Lung (tissue), 11 donors: ENCODE measurements at regions not wholly inside any gene's neighbourhood (a gene's known extent, or its start where the extent isn't known, plus 50 kb on each side); places are given as distances from the start of the nearest gene placed in this dataset.

Source experiments
- ATAC-seq: fragments of 200-7000 bp; cut with Tn5 transposase; one replicate; pipeline ENCODE4 v1.9.1; 2020; ENCODE audit warnings: moderate number of reproducible peaks; ENCODE audit not compliant: insufficient read depth, low FRiP score
- DNase-seq, 3 donors: peaks; one replicate each; pipeline ENCODE4 v3.0.0-alpha.2; 2013 to 2017
- H3K27ac ChIP-seq, 2 donors: one replicate each; pipeline ENCODE4 v1.5.1; 2013; ENCODE audit warnings: mild to moderate bottlenecking in 2 of 2, moderate library complexity in 2 of 2, control low read depth in 1 of 2, inconsistent platforms in 1 of 2, low read depth in 1 of 2, low read length in 1 of 2
- H3K27me3 ChIP-seq, 3 donors: one replicate each; pipeline ENCODE4 v1.5.1; 2013; ENCODE audit warnings: low read length in 2 of 3; ENCODE audit not compliant: control insufficient read depth in 3 of 3, insufficient read depth in 3 of 3
- H3K36me3 ChIP-seq, 4 donors: one replicate each; pipeline ENCODE4 v1.5.1; 2013; ENCODE audit warnings: low read length in 4 of 4, mild to moderate bottlenecking in 1 of 4, moderate library complexity in 1 of 4; ENCODE audit not compliant: control insufficient read depth in 4 of 4, insufficient read depth in 4 of 4
- H3K4me1 ChIP-seq, 5 donors: one replicate each; pipeline ENCODE4 v1.5.1; 2013; ENCODE audit warnings: low read length in 5 of 5, mild to moderate bottlenecking in 2 of 5, moderate library complexity in 1 of 5; ENCODE audit not compliant: control insufficient read depth in 5 of 5, insufficient read depth in 5 of 5
- H3K4me3 ChIP-seq: one replicate; pipeline ENCODE4 v1.5.1; 2013; ENCODE audit warnings: mild to moderate bottlenecking, control low read depth, moderate library complexity
- H3K9ac ChIP-seq, 2 donors: one replicate each; pipeline ENCODE4 v1.5.1; 2013; ENCODE audit warnings: low read length in 2 of 2, control low read depth in 1 of 2; ENCODE audit not compliant: insufficient read depth in 1 of 2
- H3K9me3 ChIP-seq, 4 donors: one replicate each; pipeline ENCODE4 v1.5.1; 2013; ENCODE audit warnings: low read length in 3 of 4, mild to moderate bottlenecking in 1 of 4, moderate library complexity in 1 of 4; ENCODE audit not compliant: control insufficient read depth in 4 of 4, insufficient read depth in 3 of 4
- CTCF ChIP-seq: IDR thresholded peaks from 2 replicates; pipeline ENCODE4 v1.5.1; 2012; ENCODE audit warnings: mild to moderate bottlenecking; ENCODE audit errors: control extremely low read depth, extremely low read depth
- WGBS, 2 donors: extraction: QIAGEN DNeasy Blood & Tissue Kit; methylation state at CpG; one replicate each; pipeline ENCODE4 v1.1.7; 2013; 5-methylcytosine and 5-hydroxymethylcytosine counted together
- donor health status: control.
- donor health status: control.
- donor health status: Bipolar disorder and iron deficiency.
- donor health status: healthy.
- donor health status: DM: yes; HTN: yes; CAD: no.

- no peak for ATAC-seq
- H3K27me3 ChIP-seq: no peaks in the 10 kb centered on the region
- H3K4me1 ChIP-seq: peaks cover 0 to 2% (median 0%) of the 10 kb centered on the region in 5 donors
- 69 to 84% methylated on average over 5 of the region's 5 CpGs for WGBS, 2 donors
- no peak for TF ChIP-seq CTCF
- DNase-seq: no peak
- H3K36me3 ChIP-seq: no peaks in the 10 kb centered on the region
- H3K27ac ChIP-seq: no peak overlapping the region
- H3K9ac ChIP-seq: no peak overlapping the region
- no peak overlapping the region for H3K4me3 ChIP-seq
- peaks cover 0 to 3% (median 1%) of the 10 kb centered on the region in 4 donors for H3K9me3 ChIP-seq
Measured at GRCh38 chr6:163754866-163755265, 340.3 kb downstream of the QKI start.

DNA sequence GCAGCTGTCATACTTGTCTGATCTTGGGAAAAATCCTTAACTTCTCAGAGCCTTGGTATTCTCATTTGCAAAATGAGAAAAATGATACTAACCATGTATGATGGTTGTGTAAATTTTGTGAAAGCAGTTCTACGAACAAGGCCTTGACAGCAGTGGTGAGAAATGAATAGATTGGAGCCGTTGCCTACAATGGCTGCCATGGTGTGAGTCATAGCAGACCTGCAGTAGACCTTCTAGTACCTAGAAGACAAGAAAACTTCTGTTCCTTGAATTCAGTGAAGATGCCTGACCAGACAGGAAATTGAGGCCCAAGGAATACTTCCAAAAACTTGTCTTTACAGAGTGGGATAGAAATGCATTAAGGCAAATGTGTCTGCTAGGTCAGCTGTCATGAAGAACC is 338.9 kb downstream of the QKI start:
- H3K4me3 ChIP-seq: no peak overlapping the region
- ATAC-seq: no peak
- WGBS, 2 donors: 88 to 92% methylated on average over 2 of the region's 2 CpGs
- H3K27me3 ChIP-seq: no peaks in the 10 kb centered on the region
- H3K36me3 ChIP-seq: no peaks in the 10 kb centered on the region
- DNase-seq: no peak
- H3K4me1 ChIP-seq: peaks cover 0 to 2% (median 0%) of the 10 kb centered on the region in 5 donors
- no peak for TF ChIP-seq CTCF
- no peak overlapping the region for H3K9ac ChIP-seq
- H3K27ac ChIP-seq: no peak overlapping the region
- H3K9me3 ChIP-seq: peaks cover 0 to 3% (median 1%) of the 10 kb centered on the region in 4 donors

DNA sequence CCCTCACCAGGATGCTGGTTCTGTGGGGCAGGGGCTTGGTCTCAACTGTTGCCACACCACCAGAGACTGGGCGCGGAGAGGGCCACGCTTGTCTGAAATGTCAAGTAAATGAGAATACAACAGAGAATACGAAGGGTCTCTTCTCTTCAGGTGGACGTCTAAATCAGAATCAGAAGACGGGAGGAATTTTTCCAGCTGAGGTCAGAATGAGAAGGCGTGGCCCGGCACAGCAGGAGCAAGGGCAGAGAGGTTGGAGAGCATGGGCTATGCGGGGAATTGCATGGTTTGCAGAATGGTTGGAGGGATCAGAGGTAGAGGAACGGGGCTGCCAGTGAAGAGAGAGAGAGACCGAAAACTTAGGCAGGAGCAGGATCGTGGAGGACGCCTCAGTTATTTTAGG is 337.9 kb downstream of the QKI start:
- WGBS, 2 donors: 96 to 97% methylated on average over 13 of the region's 13 CpGs
- TF ChIP-seq CTCF: no peak
- DNase-seq (no peak), ATAC-seq (no peak)
- Histone ChIP-seq H3K9me3 (peaks cover 0 to 3% (median 1%) of the 10 kb centered on the region in 4 donors), H3K9ac (no peak overlapping the region), H3K36me3 (no peaks in the 10 kb centered on the region), H3K27ac (no peak overlapping the region), H3K4me3 (no peak overlapping the region), H3K27me3 (no peaks in the 10 kb centered on the region), H3K4me1 (peaks cover 0 to 2% (median 0%) of the 10 kb centered on the region in 5 donors)

DNA sequence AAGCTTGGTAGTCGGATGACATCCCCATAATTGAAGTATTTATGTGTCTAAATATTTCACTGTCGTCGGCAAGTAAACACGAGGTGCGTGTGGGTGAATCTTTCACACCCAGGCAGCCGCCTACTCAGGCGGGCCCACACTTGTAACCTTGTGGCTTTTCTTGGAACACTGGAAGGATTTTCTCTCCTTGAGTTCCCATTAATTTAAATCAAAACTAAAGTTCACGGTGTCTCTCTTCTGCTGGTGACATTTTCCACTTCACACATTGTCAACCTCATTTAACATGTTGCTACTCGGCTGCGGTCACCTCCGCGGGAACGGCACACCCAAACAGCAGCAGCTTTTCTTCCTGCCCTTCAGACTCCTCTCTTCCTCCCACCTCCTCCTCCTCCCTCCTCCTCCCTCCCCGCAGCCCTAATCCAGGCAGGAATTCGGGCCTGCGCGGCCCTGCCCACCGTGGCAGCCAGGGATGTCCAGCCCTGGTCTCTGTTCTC is 336.6 kb downstream of the QKI start:
- H3K4me3 ChIP-seq: no peak overlapping the region
- H3K9ac ChIP-seq: no peak overlapping the region
- peaks cover 0 to 3% (median 1%) of the 10 kb centered on the region in 4 donors for H3K9me3 ChIP-seq
- ATAC-seq (no peak), DNase-seq (no peak)
- H3K36me3 ChIP-seq: no peaks in the 10 kb centered on the region
- TF ChIP-seq CTCF: no peak
- H3K4me1 ChIP-seq: peaks cover 0 to 2% (median 0%) of the 10 kb centered on the region in 5 donors
- WGBS, 2 donors: 25 to 37% methylated on average over 18 of the region's 18 CpGs
- H3K27ac ChIP-seq: no peak overlapping the region
- no peaks in the 10 kb centered on the region for H3K27me3 ChIP-seq
